ENCODE measurements at regions not wholly inside any gene's neighbourhood (a gene's known extent, or its start where the extent isn't known, plus 50 kb on each side); places are given as distances from the start of the nearest gene placed in this dataset.

DNA sequence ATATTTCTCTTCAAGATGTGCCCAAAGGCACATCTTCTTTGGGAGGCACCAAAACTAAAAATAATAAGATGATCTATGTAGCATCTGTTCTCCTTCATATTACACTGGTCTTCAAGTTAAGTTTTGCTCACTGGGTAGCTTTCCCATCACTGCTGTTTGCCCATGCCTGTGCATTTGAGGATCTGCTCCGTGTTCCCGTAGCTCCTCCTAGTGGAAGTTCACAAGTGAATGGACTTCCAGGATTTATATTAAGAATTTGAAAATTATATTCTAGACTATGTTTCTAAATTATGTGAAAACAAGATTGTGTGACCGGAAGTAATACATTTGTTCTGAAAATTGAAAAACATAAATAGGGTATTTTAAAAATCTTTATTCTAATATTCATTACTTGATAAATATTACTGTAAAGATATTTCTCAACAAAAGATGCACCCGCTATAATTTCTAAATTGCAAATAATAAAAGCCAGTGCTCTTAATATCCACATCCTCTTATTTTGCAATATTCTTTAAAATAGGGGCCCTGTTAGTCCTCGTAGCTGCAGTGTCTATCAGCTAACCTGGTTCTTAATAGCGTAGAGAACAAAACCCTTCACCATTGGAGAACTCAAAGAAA lies 147.7 kb downstream of the RBM46 start:
- no peak for TF ChIP-seq GATA2 (IDR thresholded peaks at IDR 0.05; ENCODE audit: low read depth, low read length)
- TF ChIP-seq GATA3 (IDR thresholded peaks at IDR 0.05; ENCODE audit: low read depth, low read length) = no peak

Measured in SH-SY5Y (cell line).